ENCODE measurements at regions not wholly inside any gene's neighbourhood (a gene's known extent, or its start where the extent isn't known, plus 50 kb on each side); places are given as distances from the start of the nearest gene placed in this dataset.
"Not testable (repeated sequence)": the region's sequence is repeated elsewhere in the genome, so short reads cannot be mapped to it uniquely, and the experiment has no call there.

DNA sequence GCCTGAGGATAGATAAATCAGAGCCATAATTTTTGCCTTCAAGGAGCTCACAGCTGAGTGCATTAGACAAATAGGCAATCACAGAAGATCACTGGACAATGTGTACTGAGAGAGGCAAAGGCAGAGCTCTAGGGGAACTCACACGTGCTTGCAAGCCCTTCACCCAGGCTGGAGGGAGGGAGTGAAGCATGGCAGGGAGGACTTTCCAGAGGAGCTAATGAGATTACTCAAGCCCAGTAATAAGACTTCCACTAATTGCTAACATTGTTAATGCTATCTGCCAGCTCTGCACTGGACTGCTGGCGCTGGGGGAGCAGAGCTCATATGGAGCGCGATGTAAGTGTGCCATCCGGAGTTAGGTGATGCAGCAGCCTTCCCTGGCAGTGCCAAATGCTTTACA is 408.4 kb downstream of the NTRK2 start:
- DNase-seq (ENCODE audit: low read depth), result no peak

- DNase-seq (ENCODE audit: low read depth), result not testable (repeated sequence)
Measured at GRCh38 chr9:85077146-85077545, 407.6 kb downstream of the NTRK2 start.
